Stimulated activated CD4-positive, alpha-beta T cell treated with anti-CD3 and anti-CD28 coated beads, Interleukin-1b, Interleukin-23, amount 100 ng/mL, for 48 hours (primary cell): ENCODE measurements at regions not wholly inside any gene's neighbourhood (a gene's known extent, or its start where the extent isn't known, plus 50 kb on each side); places are given as distances from the start of the nearest gene placed in this dataset.
"Not testable (repeated sequence)": the region's sequence is repeated elsewhere in the genome, so short reads cannot be mapped to it uniquely, and the experiment has no call there.

Source experiments
- DNase-seq: peaks from one replicate; pipeline ENCODE4 v3.0.0-alpha.2; 2020

DNA sequence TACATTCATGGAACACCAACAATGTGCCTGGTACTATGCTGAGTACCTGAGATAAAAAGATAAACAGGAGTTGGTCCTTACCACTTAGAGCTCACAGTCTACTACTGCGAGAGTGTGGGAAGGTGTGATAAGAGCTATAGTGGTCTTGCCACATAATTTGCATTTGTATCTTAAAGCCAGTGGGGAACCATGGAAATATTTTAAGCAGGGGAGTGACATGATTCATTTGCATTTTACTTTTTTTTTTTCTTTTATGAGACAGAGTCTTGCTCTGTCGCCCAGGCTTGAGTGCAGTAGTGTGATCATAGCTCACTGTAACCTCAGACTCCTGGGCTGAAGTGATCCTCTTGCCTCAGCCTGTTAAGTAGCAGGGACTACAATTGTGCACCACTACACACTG, 53.6 kb downstream of the SRGAP2 start:
- DNase-seq: not testable (repeated sequence)

DNA sequence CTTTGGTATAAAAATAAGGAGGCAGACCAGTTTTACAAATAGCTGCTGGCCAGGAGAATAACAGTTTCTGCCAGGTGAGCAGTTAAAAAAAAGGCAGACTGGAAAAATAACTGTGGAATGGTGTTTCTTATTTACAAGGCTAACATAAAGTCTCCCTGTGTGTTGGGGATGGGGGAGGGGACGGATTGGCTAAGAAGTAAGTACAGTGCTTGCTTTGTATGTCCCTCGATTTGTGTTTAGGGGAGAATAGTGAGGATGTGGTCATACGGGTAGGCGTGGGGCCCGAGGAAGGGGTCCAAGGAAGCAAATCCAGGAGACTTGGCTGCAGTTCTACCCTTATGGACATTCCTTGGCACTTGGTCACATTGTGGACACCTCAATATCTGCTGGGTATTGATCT, 58.1 kb downstream of the SRGAP2 start:
- DNase-seq: not testable (repeated sequence)

DNA sequence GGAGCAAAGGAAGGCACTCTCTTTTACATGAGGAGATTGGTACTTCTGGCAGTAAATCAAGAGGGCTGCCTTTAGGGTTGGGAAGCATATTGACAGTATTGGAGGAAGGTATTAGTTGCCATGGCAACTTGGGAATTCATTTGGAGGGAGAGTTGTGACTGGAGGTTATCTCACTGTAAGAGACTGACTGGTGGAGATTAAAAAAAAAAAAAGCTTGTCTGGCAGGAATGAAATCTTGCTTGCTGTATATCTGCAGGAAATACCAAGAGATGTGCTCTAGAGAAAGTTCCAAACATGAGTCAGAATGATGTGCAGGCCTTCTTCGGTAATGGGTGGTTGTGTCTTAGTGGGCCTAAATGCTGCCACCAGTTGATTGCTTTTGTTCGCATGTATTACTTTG, 59.1 kb downstream of the SRGAP2 start:
- not testable (repeated sequence) for DNase-seq

DNA sequence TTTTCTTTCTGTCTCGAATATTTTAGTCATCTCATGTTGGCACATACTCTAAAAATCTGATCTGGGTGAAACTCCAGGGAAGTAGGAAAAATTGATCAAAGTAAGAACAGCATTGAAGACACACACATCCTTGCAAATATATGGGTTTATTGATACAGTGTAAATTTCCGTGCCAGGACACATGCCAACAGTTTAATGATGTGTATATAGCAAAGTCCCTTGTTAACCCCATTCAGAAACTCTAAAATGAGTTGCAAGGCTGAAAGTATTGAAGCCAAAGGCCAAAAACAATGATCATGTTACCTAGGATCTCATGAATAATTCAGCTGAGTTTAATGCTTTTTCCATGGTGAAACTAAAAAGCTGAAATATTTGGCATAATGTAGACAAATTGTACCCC, 61.6 kb downstream of the SRGAP2 start:
- DNase-seq: not testable (repeated sequence)

DNA sequence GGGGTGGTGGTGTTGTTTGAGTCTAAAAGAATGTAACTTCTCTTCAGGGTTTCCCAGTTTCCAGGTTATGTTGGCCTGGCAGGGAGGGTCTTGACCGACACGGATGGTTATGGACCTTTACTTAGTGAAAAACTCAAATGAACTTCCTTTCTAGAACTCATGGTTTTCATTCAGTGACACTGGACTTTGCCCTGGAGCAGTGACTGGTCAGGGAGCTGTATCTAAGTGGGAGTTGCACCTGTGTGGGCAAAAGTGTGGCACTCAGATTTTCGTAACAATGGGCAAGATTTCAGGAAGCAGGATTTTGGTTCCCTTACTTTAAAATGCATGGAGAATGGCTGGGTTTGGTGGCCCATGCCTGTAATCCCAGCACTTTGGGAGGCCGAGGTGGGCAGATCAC, 67.8 kb downstream of the SRGAP2 start:
- DNase-seq: not testable (repeated sequence)

DNA sequence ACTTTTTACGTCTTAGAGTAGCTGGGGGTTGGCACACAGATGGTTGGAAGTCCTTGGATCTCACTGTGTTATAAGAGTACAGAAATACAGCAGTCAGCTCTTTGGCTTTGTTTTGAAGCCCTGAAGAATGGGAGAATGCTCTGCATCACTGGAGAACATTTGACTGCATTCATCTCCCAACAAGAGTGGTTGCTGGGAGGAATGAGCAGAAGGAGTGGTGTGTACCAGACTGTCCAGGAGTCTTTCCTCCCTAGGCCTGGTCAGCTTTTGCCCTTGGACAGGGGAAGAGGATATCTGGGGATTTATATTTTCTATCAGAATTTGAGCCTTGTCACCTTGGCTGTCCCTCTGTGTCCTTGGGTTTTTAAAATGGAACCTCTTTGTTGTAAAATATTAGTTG, 69.8 kb downstream of the SRGAP2 start:
- not testable (repeated sequence) for DNase-seq

DNA sequence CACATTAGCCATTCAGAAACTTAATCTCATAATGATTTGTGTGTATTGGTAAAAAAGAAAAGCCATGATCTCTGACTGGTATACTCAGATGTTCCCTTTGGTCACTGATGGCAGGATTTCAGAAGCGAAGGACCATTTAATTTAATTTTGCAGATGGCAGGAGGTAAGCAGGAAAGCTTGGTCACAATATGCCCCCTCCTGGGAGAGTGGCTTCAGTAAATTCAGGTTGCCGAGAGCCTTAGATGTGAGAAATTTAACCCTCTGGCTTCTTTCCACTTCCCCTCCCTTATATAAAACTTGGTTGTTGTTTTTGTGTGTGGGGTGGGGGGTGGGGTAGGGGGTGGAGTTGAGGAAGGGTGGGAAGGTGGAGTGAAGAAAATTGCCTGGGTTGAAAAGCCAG, 72.8 kb downstream of the SRGAP2 start:
- DNase-seq: not testable (repeated sequence)

DNA sequence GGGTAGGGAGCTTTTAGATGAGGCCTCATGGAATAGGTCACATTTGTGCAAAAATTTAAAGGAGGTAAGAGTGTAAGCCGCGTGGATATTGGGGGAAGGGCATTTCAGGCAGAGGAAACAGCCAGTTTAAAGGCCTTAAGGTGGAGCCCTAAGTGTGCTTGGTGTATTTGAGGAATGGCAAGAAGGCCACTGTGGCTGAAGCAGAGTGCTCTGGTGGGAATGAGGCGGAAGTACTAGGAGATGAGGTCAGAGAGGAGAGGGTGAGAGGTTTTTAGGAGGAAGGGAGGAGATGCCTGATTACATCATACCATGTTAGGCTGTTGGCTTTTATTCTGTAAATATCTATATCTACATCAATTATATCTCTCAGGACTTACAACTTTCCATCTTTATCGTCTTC, 75.3 kb downstream of the SRGAP2 start:
- DNase-seq: not testable (repeated sequence)

DNA sequence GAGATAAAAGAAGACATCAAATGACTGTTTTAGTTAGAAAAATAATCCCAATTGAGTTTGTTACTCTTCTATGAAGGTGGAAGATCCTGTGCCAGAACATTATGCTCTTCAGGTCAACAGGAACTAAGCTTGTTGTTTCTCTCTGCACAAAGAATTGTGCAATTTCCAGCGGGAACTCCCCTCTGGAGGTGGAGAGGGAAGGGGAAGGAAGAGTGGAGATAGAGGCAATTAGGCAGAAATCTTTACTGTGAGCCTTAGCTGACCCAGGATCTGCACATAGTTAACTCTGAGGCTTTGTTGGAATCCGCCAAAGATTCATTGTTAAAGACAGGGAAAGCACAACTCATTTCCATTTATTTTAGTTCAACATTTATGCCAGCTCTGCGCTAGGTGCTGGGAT, 77.3 kb downstream of the SRGAP2 start:
- not testable (repeated sequence) for DNase-seq

DNA sequence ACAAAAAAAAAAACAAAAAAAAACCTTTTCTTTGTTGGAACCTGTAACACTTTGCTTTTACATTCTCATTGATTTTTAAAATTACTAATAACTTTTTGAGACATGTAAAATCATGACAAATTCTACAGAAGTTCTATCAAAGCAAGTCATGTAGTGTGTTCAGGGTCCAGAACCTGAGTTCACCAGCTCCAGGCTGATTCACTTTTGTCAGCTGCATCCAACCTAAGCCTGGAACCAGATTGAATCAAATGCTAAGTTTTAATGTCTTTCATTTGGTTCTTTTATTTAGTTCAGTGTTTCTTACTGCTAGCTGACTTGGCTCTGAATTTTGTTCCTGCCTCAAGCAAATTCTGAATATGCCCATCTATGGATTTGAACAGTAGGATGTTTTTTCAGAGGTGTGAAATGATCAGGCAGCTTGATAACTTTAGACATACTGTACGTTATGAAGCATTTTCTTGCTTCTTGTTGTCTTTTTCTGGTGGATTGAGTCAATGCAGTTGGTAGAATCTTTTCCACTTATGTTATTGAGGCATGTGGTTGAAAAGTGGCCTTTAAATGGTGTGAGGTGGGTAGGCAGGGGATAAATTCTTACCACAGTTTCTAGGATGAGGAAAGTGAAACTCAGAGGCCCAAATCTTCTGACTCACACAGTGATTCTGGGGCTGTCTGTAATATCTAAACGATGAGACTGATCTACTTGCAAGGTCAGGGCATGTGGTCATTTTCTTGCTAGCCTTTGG, 78.7 kb downstream of the SRGAP2 start:
- DNase-seq: not testable (repeated sequence)

DNA sequence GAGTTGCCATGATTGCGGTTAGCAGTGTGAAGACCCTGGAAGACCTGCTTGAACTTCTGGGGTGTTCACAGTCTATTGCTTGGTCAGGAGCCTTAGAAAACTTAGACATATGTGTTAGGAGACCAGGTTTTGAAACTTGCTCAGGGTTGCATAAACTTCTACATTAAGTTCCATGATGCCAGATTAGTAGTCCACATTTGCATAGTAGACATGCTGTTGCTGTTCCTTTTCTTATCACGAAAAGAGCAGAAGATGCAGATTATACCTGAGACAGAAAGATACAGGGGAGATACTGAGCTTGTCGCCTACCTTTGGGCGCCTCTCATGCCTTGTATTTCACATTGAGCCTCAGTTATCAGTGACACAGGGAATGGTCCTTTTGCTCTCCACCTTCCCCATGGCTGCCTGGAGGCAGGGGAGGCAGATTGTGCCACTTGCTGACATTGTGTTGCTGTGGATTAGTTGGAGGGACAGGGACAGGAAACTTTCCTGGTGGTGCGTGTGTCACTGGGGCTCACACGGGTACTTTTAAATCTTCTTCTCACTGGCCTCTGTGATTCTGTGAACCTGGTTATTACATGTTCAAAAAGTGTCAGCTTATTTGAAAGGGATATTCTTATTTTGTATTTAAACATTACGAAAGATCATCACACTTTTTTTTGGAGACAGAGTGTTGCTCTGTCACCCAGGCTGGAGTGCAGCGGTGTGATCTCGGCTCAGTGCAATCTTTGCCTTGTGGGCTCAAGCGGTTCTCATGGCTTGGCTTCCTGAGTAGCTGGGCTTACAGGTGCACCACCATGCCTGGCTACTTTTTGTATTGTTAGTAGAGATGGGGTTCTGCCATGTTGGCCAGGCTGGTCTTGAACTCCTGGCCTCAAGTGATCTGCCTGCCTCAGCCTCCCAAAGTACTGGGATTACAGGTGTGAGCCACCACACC, 82.0 kb downstream of the SRGAP2 start:
- not testable (repeated sequence) for DNase-seq

DNA sequence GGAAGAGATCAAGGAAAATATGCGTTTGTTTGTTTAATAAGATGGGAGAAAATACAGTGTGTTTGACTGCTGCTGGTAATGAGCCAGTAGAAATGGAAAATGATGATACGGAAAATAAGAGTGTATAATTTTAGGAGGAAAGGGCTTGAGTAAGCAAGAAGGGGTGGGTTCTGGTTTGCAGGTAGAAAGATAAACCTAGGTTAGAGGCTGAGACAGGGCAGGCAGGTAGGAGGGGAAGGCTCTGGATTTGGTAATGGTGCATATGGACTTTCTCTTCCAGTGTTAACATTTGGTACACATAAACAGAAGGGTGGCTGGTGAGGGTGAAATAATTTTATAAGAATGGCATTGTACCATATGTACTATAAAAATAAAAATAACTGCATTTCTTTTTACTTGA, 84.4 kb downstream of the SRGAP2 start:
- DNase-seq: not testable (repeated sequence)

DNA sequence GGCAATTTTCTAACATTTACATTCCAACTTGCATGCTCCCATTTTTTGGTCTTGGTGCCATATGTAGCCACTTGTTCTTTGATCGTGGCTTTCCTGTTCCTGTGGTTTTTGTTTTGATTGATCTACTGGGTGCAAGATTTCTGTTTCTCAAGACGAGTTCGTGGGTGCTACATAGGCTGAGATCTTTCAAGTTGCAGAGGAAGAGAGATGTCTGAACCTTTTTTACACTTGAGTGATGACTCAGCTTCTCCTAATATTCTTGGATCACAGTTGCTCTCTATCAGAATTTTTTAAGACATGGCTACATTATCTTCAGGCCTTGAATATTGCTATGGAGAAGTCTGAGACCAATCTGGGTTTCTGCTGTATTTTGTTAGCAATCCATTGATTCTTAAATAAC, 85.1 kb downstream of the SRGAP2 start:
- DNase-seq: not testable (repeated sequence)

DNA sequence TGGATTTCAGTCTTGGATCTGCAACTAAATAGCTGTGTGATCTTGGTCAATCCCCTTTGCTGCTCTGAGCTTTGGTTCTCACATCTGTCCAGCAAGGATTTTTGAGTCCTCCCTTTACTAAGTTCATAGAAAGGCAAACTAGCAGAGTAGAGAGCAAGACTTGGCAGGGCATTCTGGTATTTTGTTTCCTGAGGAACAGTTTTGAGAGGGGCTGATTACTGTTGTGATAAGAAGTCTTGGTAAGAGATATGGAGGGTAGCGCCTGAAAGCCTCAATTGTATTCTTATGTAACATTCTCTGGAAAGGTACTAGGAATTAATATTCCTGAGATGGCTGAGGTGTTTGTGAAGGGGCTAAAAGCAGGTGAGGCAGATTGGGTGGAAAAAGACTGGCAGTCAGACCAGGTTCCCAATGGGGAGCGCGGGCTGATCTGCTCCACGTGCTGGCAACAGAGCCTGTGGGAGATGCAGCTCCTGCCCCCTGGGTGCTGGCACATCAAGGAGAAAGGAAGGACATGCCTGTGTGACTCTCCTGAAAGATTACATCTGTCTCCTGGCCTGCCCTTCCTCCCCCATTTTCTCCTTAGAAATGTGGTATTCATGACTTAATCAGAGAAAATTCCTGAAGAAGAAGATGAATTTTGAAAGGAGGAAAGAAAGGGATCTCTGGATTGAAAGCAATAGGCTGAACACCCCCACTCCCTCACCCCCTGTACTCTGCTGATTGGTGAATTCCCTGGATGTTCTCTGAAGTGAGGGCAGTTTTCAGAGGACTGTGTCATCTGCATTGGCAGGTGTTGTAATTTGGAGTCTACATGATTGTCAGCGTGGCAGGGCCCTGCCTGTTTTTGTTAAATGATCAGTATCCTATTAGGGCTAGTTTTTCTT, 94.0 kb downstream of the SRGAP2 start:
- DNase-seq: not testable (repeated sequence)

DNA sequence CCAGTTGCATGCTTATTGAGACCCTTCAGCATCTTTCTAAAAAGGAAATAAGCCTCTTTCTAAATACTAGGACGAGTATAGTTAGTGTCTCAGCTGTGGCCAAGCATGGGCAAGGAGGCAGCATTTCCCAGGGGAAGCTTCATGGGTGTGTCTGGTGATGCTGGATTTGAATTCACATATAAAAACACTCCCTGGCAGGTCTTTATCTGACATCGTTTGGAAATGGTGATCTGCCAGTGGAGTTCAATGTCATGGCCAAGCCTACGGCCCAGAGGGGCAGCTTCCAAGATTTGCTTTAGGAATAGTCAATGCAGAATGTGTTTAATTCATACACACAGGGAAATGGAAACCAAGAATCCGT, 94.7 kb downstream of the SRGAP2 start:
- DNase-seq: not testable (repeated sequence)

DNA sequence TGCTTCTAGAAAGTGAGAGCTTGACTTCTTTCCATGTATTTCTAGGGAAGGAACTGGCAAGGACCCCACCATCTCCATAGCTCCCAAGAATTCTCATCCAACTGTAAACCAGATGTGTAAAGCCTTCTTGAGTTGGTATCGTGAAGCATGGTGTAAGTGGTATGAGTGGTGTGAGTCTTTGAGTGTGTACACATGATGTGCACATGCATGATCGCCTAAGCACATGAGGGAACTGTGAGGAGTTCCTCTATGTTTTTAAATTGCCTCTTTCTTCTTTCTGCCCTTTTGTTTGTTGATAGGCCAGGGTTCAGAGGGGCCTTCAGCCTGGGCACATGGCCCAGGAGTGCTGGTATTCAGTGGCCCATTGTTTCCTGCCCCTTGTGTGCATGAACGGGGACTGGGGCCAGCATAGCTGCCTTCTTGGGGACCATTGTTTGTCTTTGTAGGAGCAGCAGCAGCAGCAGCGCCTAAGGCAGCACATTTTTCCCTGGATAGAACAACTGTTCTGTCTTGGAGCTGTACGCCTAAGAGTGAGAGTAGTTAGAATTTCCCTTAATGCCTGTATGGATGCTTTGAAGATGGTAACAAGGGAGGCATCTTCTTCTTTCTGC, 95.9 kb downstream of the SRGAP2 start:
- DNase-seq: not testable (repeated sequence)

DNA sequence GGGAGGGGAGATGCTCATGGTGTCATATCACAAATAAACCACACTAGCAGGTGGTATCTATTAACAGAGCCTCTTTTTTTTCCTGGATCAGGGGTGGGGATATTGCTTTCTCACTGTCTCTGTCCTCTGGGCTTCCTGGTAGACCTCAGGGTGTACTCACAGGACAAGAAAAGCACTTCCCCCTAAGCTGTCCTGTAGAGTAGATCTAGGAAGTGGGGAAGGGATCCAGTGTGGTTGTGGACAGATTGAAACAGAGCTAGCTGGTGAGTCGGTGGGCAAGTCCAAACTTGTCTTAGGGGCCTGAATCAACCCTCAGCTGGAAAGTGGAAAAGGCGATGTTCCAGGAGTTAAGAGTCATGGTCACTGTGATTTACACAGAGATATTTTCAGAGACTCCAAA, 96.6 kb downstream of the SRGAP2 start:
- not testable (repeated sequence) for DNase-seq

DNA sequence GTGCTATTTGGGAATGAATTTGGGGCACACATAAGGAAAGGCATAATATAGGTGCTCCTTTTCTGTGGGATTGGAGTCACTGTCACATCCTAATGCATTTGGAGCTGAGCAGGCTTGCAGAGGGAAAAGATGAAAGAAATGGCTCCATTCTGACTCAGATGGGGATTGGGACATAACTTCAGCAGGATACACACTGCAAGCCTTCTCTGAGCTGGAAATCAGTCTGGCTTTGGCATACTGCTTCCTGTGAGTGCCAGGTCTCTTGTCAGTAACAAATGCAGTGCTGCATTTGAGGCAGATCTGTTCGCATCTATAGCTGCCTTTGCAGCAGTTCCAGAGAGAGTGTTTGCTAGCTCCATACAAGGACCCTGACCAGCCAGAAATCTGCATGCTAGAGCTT, 98.7 kb downstream of the SRGAP2 start:
- DNase-seq: not testable (repeated sequence)

DNA sequence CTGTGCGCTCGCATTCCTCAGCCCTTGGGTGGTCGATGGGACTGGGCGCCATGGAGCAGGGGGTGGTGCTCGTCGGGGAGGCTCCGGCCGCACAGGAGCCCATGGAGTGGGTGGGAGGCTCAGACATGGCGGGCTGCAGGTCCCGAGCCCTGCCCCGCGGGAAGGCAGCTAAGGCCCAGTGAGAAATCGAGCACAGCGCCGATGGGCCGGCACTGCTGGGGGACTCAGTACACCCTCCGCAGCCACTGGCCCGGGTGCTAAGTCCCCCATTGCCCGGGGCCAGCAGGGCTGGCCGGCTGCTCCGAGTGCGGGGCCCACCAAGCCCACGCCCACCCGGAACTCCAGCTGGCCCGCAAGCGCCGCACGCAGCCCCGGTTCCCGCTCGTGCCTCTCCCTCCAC, 104.1 kb downstream of the SRGAP2 start:
- DNase-seq: not testable (repeated sequence)

DNA sequence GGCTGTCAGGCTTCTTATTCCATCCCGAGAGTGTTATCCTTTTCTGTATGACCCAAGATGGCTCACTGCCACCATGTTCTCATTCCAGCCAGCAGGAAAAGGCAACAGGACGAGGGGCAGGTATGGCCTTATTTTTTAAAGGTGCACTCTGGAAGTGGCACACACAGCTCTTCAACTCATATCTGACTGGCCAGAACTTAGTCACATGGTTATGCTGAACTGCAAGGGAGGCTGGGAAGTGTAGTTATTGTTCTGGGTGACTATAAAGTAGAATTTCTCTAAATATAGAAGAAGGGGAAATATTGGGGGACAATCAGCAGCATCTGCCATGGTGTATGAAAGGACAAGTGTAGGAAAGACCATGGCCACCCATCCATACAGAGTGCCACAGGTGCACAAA, 107.6 kb downstream of the SRGAP2 start:
- not testable (repeated sequence) for DNase-seq

DNA sequence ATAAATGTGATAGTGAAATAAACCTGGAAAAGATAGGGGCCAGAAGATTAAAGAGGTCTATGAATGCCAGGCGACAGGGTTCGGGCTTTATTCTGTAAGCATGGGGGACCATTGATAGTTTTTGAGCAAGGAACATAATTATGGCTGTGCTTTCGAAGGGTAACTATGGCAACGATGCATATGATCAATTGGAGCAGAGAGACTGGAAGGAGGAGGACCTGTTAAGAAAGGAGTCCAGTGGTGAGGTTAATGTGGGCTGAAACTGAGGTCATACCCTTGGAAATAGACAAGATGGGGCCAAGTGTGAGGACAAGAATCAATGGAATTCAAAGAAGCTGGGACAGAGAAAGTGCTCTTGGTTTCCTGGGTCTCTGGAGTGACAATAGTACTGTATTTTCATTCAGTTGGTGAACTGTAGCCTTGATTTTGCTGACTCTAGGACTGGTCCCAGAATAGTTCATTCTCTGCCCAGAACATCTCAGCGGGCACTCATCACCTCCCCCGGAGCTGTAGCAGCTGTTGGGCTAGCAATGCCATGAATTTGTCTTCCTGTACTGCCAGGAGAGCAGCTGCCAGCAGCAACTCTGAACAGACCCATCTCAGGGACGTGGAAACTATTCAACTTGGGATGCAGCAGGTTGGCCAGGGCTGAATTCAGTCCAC, 108.4 kb downstream of the SRGAP2 start:
- not testable (repeated sequence) for DNase-seq

DNA sequence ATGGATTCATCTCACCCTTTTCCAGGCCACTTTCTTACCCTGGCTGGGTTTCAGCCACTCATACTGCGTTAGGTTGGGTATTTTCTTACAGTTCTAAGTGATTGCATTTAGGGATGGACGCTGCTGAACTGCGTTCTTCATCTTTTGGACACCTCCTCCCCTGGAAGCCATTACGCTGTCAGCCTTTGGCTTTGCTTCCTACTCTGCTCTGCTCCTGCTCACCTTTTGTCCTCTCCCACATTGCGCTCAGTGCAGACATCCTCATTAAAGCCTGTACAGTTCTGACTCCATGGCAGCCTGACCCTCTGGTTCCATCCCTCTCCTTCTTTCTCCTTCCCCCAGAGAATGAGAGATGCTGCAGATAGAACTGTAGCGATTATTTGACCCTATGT, 108.9 kb downstream of the SRGAP2 start:
- not testable (repeated sequence) for DNase-seq
